ENCODE measurements at regions not wholly inside any gene's neighbourhood (a gene's known extent, or its start where the extent isn't known, plus 50 kb on each side); places are given as distances from the start of the nearest gene placed in this dataset.

GRCh38 chr6:101110814-101111213 lies 229.7 kb upstream of the ASCC3 start:
- DNase-seq (ENCODE audit: low read depth in 2 of 2): peak in 1 of 2 donors; percentile 36
- TF ChIP-seq, protein P1, sequence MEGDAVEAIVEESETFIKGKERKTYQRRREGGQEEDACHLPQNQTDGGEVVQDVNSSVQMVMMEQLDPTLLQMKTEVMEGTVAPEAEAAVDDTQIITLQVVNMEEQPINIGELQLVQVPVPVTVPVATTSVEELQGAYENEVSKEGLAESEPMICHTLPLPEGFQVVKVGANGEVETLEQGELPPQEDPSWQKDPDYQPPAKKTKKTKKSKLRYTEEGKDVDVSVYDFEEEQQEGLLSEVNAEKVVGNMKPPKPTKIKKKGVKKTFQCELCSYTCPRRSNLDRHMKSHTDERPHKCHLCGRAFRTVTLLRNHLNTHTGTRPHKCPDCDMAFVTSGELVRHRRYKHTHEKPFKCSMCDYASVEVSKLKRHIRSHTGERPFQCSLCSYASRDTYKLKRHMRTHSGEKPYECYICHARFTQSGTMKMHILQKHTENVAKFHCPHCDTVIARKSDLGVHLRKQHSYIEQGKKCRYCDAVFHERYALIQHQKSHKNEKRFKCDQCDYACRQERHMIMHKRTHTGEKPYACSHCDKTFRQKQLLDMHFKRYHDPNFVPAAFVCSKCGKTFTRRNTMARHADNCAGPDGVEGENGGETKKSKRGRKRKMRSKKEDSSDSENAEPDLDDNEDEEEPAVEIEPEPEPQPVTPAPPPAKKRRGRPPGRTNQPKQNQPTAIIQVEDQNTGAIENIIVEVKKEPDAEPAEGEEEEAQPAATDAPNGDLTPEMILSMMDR (IDR thresholded peaks at IDR 0.05; ENCODE audit: low read depth, low read length): no peak
- no peak overlapping the region for H3K4me3 ChIP-seq (replicated peaks in 1 of 2; ENCODE audit: low read depth in 2 of 2, low read length in 2 of 2)

DNA sequence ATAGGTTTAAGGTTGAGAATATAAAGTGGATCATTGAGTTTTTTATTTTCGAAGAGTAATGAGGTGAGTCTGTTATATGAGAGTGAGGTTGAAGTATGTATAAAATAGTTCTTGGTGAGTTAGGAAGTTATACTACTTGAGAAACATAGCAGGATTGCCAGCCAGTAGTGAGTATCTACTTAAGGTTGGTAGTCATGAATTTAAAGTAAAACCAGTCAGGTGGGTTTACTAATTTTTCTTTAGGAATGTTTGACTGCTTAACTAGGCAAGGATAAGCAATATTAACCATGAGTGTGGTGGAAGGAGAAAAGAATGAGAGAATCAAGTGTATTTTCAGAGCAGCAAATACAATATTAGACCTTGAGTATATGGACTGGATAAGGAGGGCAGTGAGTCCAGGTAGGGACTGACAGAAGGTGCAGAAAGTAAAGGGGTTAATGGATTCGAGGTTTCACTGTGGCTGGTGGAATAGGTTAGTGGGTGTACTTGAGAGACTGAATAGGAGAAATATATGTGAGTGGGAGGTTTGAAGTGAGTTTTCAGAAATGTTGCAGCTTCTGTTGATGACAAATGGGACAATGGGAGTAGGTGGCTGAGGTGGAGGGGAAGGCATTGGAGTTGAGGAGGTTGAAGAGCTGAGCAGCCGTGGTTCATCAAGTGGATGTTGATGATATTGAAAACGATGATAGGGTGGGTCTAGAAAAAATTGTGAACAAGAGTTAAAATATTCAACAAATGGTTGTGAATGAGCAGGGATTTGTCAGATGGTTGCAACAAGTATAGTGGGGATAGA lies 232.5 kb upstream of the ASCC3 start:
- TF ChIP-seq, protein P1 (IDR thresholded peaks at IDR 0.05; ENCODE audit: low read depth, low read length): no peak
- H3K4me3 ChIP-seq (replicated peaks in 1 of 2; ENCODE audit: low read depth in 2 of 2, low read length in 2 of 2): no peak overlapping the region
- DNase-seq (ENCODE audit: low read depth in 2 of 2): no peak

- TF ChIP-seq, protein P1 (IDR thresholded peaks at IDR 0.05; ENCODE audit: low read depth, low read length): peak; percentile 55
- no peak overlapping the region for H3K4me3 ChIP-seq (replicated peaks in 1 of 2; ENCODE audit: low read depth in 2 of 2, low read length in 2 of 2)
- peak; percentile 62 to 63 for DNase-seq (ENCODE audit: low read depth in 2 of 2)
Measured at GRCh38 chr6:101114703-101115102, 233.6 kb upstream of the ASCC3 start.

GRCh38 chr6:101116337-101116736 lies 235.2 kb upstream of the ASCC3 start:
- H3K4me3 ChIP-seq (replicated peaks in 1 of 2; ENCODE audit: low read depth in 2 of 2, low read length in 2 of 2): no peak overlapping the region
- TF ChIP-seq, protein P1 (IDR thresholded peaks at IDR 0.05; ENCODE audit: low read depth, low read length): no peak
- DNase-seq (ENCODE audit: low read depth in 2 of 2): no peak

DNA sequence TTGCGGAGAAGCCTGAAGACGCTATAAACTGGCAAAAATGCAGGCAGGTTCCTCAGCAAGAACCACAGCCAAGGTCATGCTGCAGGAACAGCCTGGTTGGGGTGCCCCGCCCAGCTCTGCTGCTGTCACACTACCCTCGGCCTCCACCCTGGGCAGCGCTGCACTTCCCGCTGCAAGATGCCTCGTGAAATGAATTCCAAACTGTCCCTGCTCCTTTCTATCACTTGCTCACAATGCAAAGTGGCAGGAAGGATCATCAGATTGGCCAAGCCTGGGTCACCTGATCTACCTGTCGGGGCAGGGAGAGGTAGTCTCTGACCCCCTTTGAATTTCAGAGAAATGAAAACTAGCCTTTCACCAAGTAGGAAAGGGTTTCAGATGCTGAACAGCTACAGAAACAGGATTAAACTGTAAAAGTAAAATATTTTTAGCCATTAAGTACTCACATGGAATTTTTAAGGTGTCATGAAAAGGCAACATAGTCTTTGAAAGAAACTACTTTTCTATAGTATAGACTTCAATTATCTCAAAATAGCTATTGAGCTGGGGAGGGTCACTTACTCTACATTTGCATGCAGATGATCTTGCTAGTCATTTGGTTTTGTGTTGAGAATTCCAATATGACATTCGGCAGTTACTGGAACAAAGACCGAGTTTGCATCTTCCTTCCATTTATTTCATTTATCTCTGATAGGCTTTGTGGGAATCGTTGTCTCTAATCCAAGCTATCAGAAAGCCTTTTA lies 236.4 kb upstream of the ASCC3 start:
- TF ChIP-seq, protein P1 (IDR thresholded peaks at IDR 0.05; ENCODE audit: low read depth, low read length): no peak
- no peak overlapping the region for H3K4me3 ChIP-seq (replicated peaks in 1 of 2; ENCODE audit: low read depth in 2 of 2, low read length in 2 of 2)
- no peak for DNase-seq (ENCODE audit: low read depth in 2 of 2)

- DNase-seq (ENCODE audit: low read depth in 2 of 2): no peak
- TF ChIP-seq, protein P1 (IDR thresholded peaks at IDR 0.05; ENCODE audit: low read depth, low read length): no peak
- H3K4me3 ChIP-seq (replicated peaks in 1 of 2; ENCODE audit: low read depth in 2 of 2, low read length in 2 of 2): no peak overlapping the region
Measured at GRCh38 chr6:101118136-101118396, 236.9 kb upstream of the ASCC3 start.
